ENCODE measurements at regions not wholly inside any gene's neighbourhood (a gene's known extent, or its start where the extent isn't known, plus 50 kb on each side); places are given as distances from the start of the nearest gene placed in this dataset.

DNA sequence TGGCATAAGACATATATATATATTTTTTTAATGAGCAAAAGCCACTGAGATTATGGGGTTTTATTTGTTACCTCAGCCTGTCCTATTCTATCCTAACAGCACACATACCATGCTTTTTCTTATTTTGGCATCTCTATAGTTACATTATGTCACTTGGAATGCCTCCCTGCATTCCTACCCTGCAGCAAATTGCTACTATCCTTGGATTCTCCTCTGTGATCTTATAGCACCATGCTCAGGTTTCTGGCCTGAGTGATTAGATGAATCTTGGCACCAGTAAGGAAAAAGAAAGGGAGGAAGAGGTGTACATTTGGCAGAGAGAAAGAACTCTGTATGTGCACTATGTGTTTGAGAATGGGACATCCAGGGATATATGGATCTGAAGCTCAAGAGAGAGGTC is 86.3 kb upstream of the PELI1 start:
- Mint-ChIP-seq H3K36me3 (ENCODE audit: low read depth, unreplicated experiment) (peaks cover under 1% of the 10 kb centered on the region), H3K4me3 (ENCODE audit: unreplicated experiment) (no peak overlapping the region), H3K27me3 (ENCODE audit: unreplicated experiment) (peaks cover 5% of the 10 kb centered on the region), H3K4me1 (ENCODE audit: unreplicated experiment) (peaks cover 21% of the 10 kb centered on the region), H3K27ac (ENCODE audit: unreplicated experiment) (no peak overlapping the region), H3K9me3 (ENCODE audit: unreplicated experiment) (no peaks in the 10 kb centered on the region)
- TF ChIP-seq, protein P1, sequence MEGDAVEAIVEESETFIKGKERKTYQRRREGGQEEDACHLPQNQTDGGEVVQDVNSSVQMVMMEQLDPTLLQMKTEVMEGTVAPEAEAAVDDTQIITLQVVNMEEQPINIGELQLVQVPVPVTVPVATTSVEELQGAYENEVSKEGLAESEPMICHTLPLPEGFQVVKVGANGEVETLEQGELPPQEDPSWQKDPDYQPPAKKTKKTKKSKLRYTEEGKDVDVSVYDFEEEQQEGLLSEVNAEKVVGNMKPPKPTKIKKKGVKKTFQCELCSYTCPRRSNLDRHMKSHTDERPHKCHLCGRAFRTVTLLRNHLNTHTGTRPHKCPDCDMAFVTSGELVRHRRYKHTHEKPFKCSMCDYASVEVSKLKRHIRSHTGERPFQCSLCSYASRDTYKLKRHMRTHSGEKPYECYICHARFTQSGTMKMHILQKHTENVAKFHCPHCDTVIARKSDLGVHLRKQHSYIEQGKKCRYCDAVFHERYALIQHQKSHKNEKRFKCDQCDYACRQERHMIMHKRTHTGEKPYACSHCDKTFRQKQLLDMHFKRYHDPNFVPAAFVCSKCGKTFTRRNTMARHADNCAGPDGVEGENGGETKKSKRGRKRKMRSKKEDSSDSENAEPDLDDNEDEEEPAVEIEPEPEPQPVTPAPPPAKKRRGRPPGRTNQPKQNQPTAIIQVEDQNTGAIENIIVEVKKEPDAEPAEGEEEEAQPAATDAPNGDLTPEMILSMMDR (IDR thresholded peaks at IDR 0.05; ENCODE audit: unreplicated experiment), result no peak
- no peak for DNase-seq (ENCODE audit: low spot score)

DNA sequence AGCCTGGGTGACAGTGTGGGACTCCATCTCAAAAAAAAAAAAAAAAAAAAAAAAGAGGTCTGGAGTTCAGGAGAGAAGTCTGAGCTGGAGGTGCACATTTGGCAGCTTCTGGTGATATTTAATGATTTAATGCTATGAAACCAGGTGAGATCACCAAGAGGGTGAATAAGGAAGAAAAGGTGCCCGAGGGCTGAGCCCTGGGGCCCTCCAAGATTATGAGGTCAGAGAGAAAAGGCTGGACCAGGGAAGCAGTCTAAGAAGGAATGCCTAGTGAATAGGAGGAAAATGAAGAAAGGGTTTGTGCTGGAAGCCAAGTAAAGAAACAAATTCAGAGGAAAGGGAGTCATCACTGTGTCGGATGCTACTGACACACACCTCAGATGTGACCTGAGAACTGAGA is 88.0 kb upstream of the PELI1 start:
- TF ChIP-seq, protein P1 (IDR thresholded peaks at IDR 0.05; ENCODE audit: unreplicated experiment), result no peak
- no peak for DNase-seq (ENCODE audit: low spot score)
- Mint-ChIP-seq H3K9me3 (ENCODE audit: unreplicated experiment) (no peaks in the 10 kb centered on the region), H3K27me3 (ENCODE audit: unreplicated experiment) (peaks cover 5% of the 10 kb centered on the region), H3K36me3 (ENCODE audit: low read depth, unreplicated experiment) (peaks cover 3% of the 10 kb centered on the region), H3K4me1 (ENCODE audit: unreplicated experiment) (peaks cover 18% of the 10 kb centered on the region), H3K4me3 (ENCODE audit: unreplicated experiment) (no peak overlapping the region), H3K27ac (ENCODE audit: unreplicated experiment) (no peak overlapping the region)

DNA sequence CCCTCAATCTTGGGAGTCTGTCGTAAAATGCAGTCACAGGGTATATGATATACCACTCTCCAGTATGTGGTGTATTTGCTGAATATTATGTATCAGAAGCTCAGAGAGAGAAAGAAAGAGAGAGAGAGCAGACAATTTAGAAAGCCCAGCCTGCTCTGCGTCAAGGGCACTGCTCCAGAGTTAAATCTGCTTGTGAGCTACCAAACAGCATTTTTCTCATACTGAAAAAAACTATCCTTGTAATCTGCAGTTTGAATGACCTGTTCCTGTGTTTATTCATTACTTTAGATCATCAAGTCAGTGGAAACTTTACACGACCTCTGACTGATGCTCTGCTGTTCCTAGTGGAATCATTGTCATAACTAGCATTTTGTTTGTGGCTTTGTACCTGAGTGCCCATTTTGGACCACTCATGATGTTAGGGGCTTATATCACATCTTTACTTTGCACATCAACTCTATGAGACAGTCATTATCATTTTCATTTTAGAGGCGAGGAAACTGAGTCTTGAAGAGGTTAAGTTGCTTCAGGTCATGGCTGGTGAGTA is 89.2 kb upstream of the PELI1 start:
- H3K27me3 Mint-ChIP-seq (ENCODE audit: unreplicated experiment), result peaks cover 5% of the 10 kb centered on the region
- H3K4me3 Mint-ChIP-seq (ENCODE audit: unreplicated experiment), result no peak overlapping the region
- TF ChIP-seq, protein P1 (IDR thresholded peaks at IDR 0.05; ENCODE audit: unreplicated experiment), result no peak
- no peak for DNase-seq (ENCODE audit: low spot score)
- H3K9me3 Mint-ChIP-seq (ENCODE audit: unreplicated experiment), result no peaks in the 10 kb centered on the region
- H3K36me3 Mint-ChIP-seq (ENCODE audit: low read depth, unreplicated experiment), result peaks cover 3% of the 10 kb centered on the region
- no peak overlapping the region for H3K27ac Mint-ChIP-seq (ENCODE audit: unreplicated experiment)
- H3K4me1 Mint-ChIP-seq (ENCODE audit: unreplicated experiment), result peaks cover 6% of the 10 kb centered on the region

GRCh38 chr2:64234150-64234549 is 89.9 kb upstream of the PELI1 start:
- Mint-ChIP-seq H3K27me3 (ENCODE audit: unreplicated experiment) (peaks cover 5% of the 10 kb centered on the region), H3K27ac (ENCODE audit: unreplicated experiment) (no peak overlapping the region), H3K4me1 (ENCODE audit: unreplicated experiment) (peaks cover 3% of the 10 kb centered on the region), H3K36me3 (ENCODE audit: low read depth, unreplicated experiment) (peaks cover 3% of the 10 kb centered on the region), H3K4me3 (ENCODE audit: unreplicated experiment) (no peak overlapping the region), H3K9me3 (ENCODE audit: unreplicated experiment) (no peaks in the 10 kb centered on the region)
- no peak for DNase-seq (ENCODE audit: low spot score)
- TF ChIP-seq, protein P1 (IDR thresholded peaks at IDR 0.05; ENCODE audit: unreplicated experiment), result no peak

GRCh38 chr2:64234785-64235184 is 90.6 kb upstream of the PELI1 start:
- H3K9me3 Mint-ChIP-seq (ENCODE audit: unreplicated experiment), result no peaks in the 10 kb centered on the region
- peaks cover 3% of the 10 kb centered on the region for H3K4me1 Mint-ChIP-seq (ENCODE audit: unreplicated experiment)
- peaks cover 3% of the 10 kb centered on the region for H3K27me3 Mint-ChIP-seq (ENCODE audit: unreplicated experiment)
- no peak for DNase-seq (ENCODE audit: low spot score)
- no peak overlapping the region for H3K4me3 Mint-ChIP-seq (ENCODE audit: unreplicated experiment)
- H3K27ac Mint-ChIP-seq (ENCODE audit: unreplicated experiment), result no peak overlapping the region
- TF ChIP-seq, protein P1 (IDR thresholded peaks at IDR 0.05; ENCODE audit: unreplicated experiment), result no peak
- H3K36me3 Mint-ChIP-seq (ENCODE audit: low read depth, unreplicated experiment), result peaks cover 3% of the 10 kb centered on the region

Data from endothelial cell (in vitro differentiated cells).